Liver (tissue), 7 donors: ENCODE measurements at regions not wholly inside any gene's neighbourhood (a gene's known extent, or its start where the extent isn't known, plus 50 kb on each side); places are given as distances from the start of the nearest gene placed in this dataset.
"Not testable (repeated sequence)": the region's sequence is repeated elsewhere in the genome, so short reads cannot be mapped to it uniquely, and the experiment has no call there.

Experiments used
- DNase-seq: peaks from one replicate; pipeline ENCODE4 v3.0.0-alpha.2; 2017; ENCODE audit warnings: low spot score
- H3K27ac ChIP-seq, 2 donors: one replicate each; pipeline ENCODE4 v1.7.0; 2013; ENCODE audit warnings: inconsistent platforms in 2 of 2, low read length in 2 of 2, control low read depth in 1 of 2, low read depth in 1 of 2, mild to moderate bottlenecking in 1 of 2
- H3K27me3 ChIP-seq, 4 donors: one replicate each; pipeline versions ENCODE4 v1.6.1 to v1.7.0; 2013; ENCODE audit warnings: low read length in 3 of 4, inconsistent platforms in 1 of 4, mild to moderate bottlenecking in 1 of 4, moderate library complexity in 1 of 4; ENCODE audit not compliant: control insufficient read depth in 4 of 4, insufficient read depth in 4 of 4
- H3K36me3 ChIP-seq, 4 donors: one replicate each; pipeline versions ENCODE4 v1.6.1 to v1.7.0; 2013; ENCODE audit warnings: low read length in 3 of 4, mild to moderate bottlenecking in 3 of 4, low read depth in 1 of 4, moderate library complexity in 1 of 4; ENCODE audit not compliant: control insufficient read depth in 4 of 4, insufficient read depth in 3 of 4
- H3K4me1 ChIP-seq, 4 donors: one replicate each; pipeline versions ENCODE4 v1.6.1 to v1.7.0; 2013; ENCODE audit warnings: low read length in 3 of 4, mild to moderate bottlenecking in 3 of 4, moderate library complexity in 1 of 4; ENCODE audit not compliant: control insufficient read depth in 4 of 4, insufficient read depth in 4 of 4
- H3K4me3 ChIP-seq, 3 donors: one replicate each; pipeline versions ENCODE4 v1.6.1 to v1.7.0; 2013; ENCODE audit warnings: low read length in 3 of 3, control low read depth in 1 of 3, low read depth in 1 of 3, mild to moderate bottlenecking in 1 of 3
- H3K9ac ChIP-seq, 2 donors: one replicate each; pipeline ENCODE4 v1.7.0; 2013; ENCODE audit warnings: low read length in 2 of 2, mild to moderate bottlenecking in 2 of 2, moderate library complexity in 2 of 2, control low read depth in 1 of 2, low read depth in 1 of 2
- H3K9me3 ChIP-seq, 4 donors: one replicate each; pipeline versions ENCODE4 v1.6.1 to v1.7.0; 2013; ENCODE audit warnings: low read length in 3 of 4; ENCODE audit not compliant: control insufficient read depth in 4 of 4
- ATF3 ChIP-seq: IDR thresholded peaks from 2 replicates; pipeline ENCODE4 v1.6.1; 2016; ENCODE audit warnings: antibody characterized with exemption
- FOXA1 ChIP-seq: IDR thresholded peaks from 2 replicates; pipeline ENCODE4 v1.6.1; 2016; ENCODE audit warnings: antibody characterized with exemption
- FOXA2 ChIP-seq: IDR thresholded peaks from 2 replicates; pipeline ENCODE4 v1.6.1; 2016; ENCODE audit warnings: antibody characterized with exemption
- HNF4G ChIP-seq: IDR thresholded peaks from 2 replicates; pipeline ENCODE4 v1.6.1; 2016; ENCODE audit warnings: antibody characterized with exemption
- JUND ChIP-seq, 2 donors: IDR thresholded peaks; 2 replicates each; pipeline ENCODE4 v1.6.1; 2016; ENCODE audit warnings: antibody characterized with exemption in 2 of 2
- SP1 ChIP-seq: IDR thresholded peaks from 2 replicates; pipeline ENCODE4 v1.6.1; 2018; ENCODE audit warnings: antibody characterized with exemption, mild to moderate bottlenecking
- WGBS: extraction: QIAGEN DNeasy Blood & Tissue Kit; methylation state at CpG from one replicate; pipeline ENCODE4 v1.1.7; 2013; 5-methylcytosine and 5-hydroxymethylcytosine counted together
- TF ChIP-seq, protein P1 (sequence below): IDR thresholded peaks from 2 replicates; pipeline ENCODE4 v1.6.1; 2016; ENCODE audit warnings: antibody characterized with exemption, mild to moderate bottlenecking
- TF ChIP-seq, protein P2 (sequence below): IDR thresholded peaks from 2 replicates; pipeline ENCODE4 v1.6.1; 2016; ENCODE audit warnings: antibody characterized with exemption
- donor health status: healthy.
- donor health status: healthy.
- donor health status: healthy.
- donor health status: healthy.

- H3K9me3 ChIP-seq: no peaks in the 10 kb centered on the region
- TF ChIP-seq, protein P1, sequence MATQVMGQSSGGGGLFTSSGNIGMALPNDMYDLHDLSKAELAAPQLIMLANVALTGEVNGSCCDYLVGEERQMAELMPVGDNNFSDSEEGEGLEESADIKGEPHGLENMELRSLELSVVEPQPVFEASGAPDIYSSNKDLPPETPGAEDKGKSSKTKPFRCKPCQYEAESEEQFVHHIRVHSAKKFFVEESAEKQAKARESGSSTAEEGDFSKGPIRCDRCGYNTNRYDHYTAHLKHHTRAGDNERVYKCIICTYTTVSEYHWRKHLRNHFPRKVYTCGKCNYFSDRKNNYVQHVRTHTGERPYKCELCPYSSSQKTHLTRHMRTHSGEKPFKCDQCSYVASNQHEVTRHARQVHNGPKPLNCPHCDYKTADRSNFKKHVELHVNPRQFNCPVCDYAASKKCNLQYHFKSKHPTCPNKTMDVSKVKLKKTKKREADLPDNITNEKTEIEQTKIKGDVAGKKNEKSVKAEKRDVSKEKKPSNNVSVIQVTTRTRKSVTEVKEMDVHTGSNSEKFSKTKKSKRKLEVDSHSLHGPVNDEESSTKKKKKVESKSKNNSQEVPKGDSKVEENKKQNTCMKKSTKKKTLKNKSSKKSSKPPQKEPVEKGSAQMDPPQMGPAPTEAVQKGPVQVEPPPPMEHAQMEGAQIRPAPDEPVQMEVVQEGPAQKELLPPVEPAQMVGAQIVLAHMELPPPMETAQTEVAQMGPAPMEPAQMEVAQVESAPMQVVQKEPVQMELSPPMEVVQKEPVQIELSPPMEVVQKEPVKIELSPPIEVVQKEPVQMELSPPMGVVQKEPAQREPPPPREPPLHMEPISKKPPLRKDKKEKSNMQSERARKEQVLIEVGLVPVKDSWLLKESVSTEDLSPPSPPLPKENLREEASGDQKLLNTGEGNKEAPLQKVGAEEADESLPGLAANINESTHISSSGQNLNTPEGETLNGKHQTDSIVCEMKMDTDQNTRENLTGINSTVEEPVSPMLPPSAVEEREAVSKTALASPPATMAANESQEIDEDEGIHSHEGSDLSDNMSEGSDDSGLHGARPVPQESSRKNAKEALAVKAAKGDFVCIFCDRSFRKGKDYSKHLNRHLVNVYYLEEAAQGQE: no peak
- no peak for TF ChIP-seq HNF4G
- TF ChIP-seq JUND (IDR thresholded peaks at IDR 0.05): no peak
- no peak for TF ChIP-seq SP1
- no peak for TF ChIP-seq FOXA2
- TF ChIP-seq, protein P2, sequence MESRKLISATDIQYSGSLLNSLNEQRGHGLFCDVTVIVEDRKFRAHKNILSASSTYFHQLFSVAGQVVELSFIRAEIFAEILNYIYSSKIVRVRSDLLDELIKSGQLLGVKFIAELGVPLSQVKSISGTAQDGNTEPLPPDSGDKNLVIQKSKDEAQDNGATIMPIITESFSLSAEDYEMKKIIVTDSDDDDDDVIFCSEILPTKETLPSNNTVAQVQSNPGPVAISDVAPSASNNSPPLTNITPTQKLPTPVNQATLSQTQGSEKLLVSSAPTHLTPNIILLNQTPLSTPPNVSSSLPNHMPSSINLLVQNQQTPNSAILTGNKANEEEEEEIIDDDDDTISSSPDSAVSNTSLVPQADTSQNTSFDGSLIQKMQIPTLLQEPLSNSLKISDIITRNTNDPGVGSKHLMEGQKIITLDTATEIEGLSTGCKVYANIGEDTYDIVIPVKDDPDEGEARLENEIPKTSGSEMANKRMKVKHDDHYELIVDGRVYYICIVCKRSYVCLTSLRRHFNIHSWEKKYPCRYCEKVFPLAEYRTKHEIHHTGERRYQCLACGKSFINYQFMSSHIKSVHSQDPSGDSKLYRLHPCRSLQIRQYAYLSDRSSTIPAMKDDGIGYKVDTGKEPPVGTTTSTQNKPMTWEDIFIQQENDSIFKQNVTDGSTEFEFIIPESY: no peak
- no peak for TF ChIP-seq ATF3
- H3K36me3 ChIP-seq: no peaks in the 10 kb centered on the region
- no peak overlapping the region for H3K27ac ChIP-seq
- H3K27me3 ChIP-seq: no peaks in the 10 kb centered on the region
- no peak overlapping the region for H3K4me3 ChIP-seq
- no peak overlapping the region for H3K9ac ChIP-seq
- no peak for DNase-seq
- no peaks in the 10 kb centered on the region for H3K4me1 ChIP-seq
- 93% methylated on average over 1 of the region's 1 CpG for WGBS
These were observed 101.6 kb upstream of the MPHOSPH6 start for GRCh38 chr16:82271636-82272035.

DNA sequence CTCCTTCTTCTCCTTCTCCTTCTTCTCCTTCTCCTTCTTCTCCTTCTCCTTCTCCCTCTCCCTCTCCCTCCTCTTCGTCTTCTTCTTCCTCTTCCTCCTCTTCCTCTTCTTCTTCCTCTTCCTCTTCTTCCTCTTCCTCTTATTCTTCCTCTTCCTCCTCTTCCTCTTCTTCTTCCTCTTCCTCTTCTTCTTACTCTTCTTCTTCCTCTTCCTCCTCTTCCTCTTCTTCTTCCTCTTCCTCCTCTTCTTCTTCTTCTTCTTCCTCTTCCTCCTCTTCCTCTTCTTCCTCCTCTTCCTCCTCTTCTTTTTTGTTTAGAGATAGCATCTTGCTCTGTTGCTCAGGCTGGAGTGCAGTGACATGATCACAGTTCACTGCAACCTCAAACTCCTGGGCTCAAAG is 97.7 kb upstream of the MPHOSPH6 start:
- 52% methylated on average over 1 of the region's 1 CpG for WGBS

DNA sequence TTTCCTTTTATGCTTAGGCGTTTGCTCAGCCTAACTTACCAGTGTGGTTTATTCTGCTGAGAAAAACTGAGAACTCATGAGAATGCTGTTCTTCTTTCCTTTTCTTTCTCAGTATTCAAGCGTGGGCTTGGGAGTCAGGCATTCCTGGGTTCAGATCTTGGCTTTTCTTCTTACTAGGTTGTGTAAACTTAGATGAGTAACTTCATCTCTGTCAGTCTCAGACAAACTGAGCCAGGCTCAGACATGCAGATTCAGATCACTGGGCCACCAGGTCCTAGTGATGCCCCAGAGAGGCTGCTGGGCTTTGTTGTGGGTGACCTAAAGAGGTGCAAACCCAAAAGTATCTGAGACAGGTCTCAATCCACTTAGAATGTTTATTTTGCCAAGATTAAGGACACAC is 95.8 kb upstream of the MPHOSPH6 start:
- Histone ChIP-seq H3K4me1 (peaks cover 0 to 8% (median 6%) of the 10 kb centered on the region in 4 donors), H3K9me3 (no peaks in the 10 kb centered on the region), H3K27me3 (no peaks in the 10 kb centered on the region), H3K36me3 (no peaks in the 10 kb centered on the region), H3K27ac (no peak overlapping the region), H3K4me3 (no peak overlapping the region), H3K9ac (no peak overlapping the region)
- no peak for DNase-seq
- no peak for TF ChIP-seq FOXA1
- whole genome bisulfite sequencing: 67% methylated on average over 2 of the region's 2 CpGs

More for the DNA sequence above, 97.7 kb upstream of the MPHOSPH6 start:
- H3K9ac ChIP-seq, H3K9me3 ChIP-seq, H3K36me3 ChIP-seq, DNase-seq, H3K4me3 ChIP-seq, H3K27ac ChIP-seq, H3K27me3 ChIP-seq, H3K4me1 ChIP-seq: not testable (repeated sequence)

GRCh38 chr16:82264756-82265155 is 94.7 kb upstream of the MPHOSPH6 start:
- Histone ChIP-seq H3K27ac (no peak overlapping the region), H3K27me3 (no peaks in the 10 kb centered on the region), H3K9ac (no peak overlapping the region), H3K4me3 (no peak overlapping the region), H3K9me3 (no peaks in the 10 kb centered on the region), H3K4me1 (peaks cover 0 to 8% (median 6%) of the 10 kb centered on the region in 4 donors), H3K36me3 (no peaks in the 10 kb centered on the region)
- 56% methylated on average over 7 of the region's 7 CpGs for WGBS
- DNase-seq: no peak
- TF ChIP-seq FOXA1: no peak
